ENCODE measurements at regions not wholly inside any gene's neighbourhood (a gene's known extent, or its start where the extent isn't known, plus 50 kb on each side); places are given as distances from the start of the nearest gene placed in this dataset.

DNA sequence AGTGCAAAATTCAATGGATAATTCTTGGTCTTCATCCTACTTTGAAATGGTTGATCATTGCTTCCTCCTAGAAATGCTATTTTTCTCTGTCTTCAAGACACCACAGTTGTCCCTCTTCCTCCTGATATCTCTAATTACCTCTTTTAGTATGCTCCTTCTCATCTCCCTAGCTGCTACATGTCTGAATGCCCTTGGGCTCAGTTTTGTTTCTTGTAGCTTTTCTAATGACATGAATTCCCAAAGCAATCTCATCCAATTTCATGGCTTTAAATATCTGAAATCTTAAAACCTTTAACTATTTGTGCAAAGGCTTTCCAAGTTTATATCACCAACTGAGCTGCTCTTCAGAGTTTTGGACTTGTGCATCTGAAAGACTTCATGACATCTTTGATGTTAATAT is 120.2 kb upstream of the RGS17 start:
- no peak for DNase-seq (ENCODE audit: low read depth in 2 of 2)

GRCh38 chr6:153237670-153238069 is 106.6 kb upstream of the RGS17 start:
- no peak for DNase-seq (ENCODE audit: low read depth in 2 of 2)

- no peak for DNase-seq (ENCODE audit: low read depth in 2 of 2)
Measured at GRCh38 chr6:153231048-153231646, 100.1 kb upstream of the RGS17 start.

- no peak for DNase-seq (ENCODE audit: low read depth in 2 of 2)
Measured at GRCh38 chr6:153218184-153218792, 87.2 kb upstream of the RGS17 start.

DNA sequence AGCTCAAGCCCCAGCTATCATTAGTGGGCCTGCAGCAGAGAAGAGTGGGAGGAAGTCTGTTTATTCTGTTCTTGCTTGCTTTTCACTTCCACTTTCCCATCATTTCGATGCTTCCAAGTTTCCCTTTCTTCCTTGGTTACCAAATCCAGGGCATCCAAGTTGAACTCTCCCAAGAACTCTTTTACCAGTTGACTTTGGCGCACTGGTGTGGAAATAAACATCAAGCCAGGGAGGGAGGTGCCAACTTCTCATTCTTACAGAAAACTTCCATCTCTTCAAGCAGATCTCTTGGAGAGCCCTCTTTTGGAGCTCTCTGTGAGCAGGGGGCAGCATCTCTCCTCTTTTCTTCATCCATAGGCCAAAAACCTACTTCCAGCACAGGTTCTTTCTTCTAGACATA is 85.7 kb upstream of the RGS17 start:
- DNase-seq (ENCODE audit: low read depth in 2 of 2), result no peak

DNA sequence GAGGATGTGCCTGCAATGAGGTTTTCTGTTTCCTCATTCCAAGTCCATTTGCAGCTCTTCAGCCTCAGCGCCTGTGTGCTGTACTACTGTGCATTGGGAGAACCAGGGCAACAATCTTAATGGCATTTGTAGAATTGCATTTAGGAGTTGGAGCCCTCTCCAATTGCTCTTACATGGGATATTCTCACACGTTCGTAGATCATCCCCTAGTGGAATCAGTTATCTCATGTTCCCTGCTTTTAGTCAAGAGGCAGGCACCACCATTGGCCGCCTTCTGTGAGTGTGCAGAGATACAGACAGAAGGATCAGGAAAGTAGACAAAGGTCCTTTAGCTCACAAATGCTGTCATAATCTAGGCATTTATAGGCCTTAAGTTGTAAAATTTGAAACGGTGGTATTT is 84.2 kb upstream of the RGS17 start:
- DNase-seq (ENCODE audit: low read depth in 2 of 2), result no peak

DNA sequence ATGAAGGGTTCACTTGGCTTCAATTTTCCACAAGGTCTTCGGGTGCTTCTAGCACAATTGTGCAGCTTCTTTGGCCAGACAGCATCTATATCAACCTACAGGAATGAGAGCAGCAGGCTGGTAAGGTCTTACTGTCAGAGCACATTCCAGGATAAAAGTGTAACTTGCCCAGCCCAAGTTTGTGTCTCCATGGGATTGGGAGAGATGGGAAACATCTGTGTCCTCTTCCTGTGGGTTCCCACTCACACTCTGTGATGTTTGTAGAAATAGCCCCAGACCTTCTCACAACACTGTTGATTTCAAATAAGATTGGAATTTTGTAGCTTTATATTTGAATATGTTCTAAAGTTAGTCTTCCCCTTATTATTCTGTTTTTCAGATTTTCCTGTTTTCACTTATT is 83.4 kb upstream of the RGS17 start:
- no peak for DNase-seq (ENCODE audit: low read depth in 2 of 2)

DNA sequence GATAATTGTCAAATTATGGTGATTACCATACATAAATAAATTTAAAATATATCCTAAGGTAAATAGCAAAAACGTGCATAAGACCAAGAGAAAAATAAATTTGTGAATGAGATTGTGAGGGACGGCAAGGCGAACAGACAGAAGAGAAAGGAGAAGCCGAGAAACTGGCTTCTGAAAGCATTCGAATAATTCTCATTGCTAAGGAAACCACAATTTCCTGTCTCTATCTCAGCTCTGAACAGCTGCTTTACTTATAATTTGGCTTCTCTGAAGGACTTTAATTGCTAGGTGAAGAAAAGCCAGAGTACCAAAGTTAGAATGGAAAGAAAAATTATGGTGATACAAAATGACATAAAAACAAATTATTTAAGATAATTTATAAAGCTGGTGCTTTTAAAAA is 79.0 kb upstream of the RGS17 start:
- peak; percentile 10 to 14 for DNase-seq (ENCODE audit: low read depth in 2 of 2)

DNA sequence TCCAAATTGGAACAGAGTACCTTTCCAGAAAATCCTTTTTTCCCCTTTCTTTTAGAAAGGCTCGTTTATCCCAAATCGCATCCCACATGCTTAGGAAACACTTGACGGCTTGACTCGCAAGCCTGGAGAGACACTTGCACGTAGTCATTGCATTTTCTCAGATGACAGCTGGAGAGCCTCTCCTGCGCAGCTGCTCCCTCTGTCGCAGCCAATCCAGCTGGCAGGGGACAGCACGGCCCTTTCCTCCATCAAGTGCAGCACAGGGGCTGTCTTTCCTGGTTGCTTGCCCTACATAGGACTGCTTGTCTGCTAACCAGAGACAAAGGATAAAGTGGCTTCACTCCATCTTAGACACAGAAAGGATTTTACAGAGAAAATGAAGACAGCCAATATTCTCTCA is 77.6 kb upstream of the RGS17 start:
- no peak for DNase-seq (ENCODE audit: low read depth in 2 of 2)

- DNase-seq (ENCODE audit: low read depth in 2 of 2), result no peak
Measured at GRCh38 chr6:153207617-153208016, 76.5 kb upstream of the RGS17 start.

- no peak for DNase-seq (ENCODE audit: low read depth in 2 of 2)
Measured at GRCh38 chr6:153207006-153207405, 75.9 kb upstream of the RGS17 start.

DNA sequence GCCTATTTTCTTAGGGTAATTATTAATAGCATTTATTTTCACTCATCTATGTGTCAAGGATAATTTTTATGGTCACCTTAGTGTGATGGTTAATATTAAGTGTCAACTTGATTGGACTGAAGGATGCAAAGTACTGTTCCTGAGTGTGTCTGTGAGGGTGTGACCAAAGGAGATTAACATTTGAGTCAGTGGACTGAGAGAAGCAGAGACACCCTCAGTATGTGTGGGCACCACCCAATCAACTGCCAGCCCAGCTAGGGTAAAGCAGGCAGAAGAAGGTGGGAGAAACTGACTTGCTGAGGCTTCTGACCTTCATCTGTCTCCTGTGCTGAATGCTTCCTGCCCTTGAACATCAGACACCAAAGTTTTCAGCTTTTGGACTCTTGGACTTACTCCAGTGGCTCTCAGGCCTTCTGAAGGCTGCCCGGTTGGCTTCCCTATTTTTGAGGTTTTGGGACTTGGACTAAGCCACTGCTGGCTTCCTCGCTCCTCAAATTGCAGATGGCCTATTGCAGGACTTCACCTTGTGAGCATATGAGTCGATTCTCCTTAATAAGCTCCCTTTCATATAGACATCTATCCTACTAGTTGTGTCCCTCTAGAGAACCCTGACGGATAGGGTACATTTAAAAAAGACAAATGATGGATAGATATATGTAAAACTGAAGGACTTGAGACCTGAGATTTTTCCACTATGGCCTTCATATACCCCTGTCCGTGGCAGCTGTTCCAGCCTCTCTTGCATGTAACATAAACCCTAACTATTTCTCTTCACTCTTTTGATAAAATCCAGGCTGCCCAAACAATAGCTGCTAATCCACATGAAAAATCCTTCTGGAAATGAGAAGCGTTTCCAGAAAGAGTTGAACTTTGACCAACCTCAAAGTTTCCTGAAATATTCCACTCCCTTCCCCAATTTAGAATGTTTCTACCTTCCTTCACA is 62.1 kb upstream of the RGS17 start:
- DNase-seq (ENCODE audit: low read depth in 2 of 2), result no peak

- DNase-seq (ENCODE audit: low read depth in 2 of 2), result no peak
Measured at GRCh38 chr6:153183925-153184324, 52.8 kb upstream of the RGS17 start.
